Fibroblast of skin of back (primary cell): ENCODE measurements at regions not wholly inside any gene's neighbourhood (a gene's known extent, or its start where the extent isn't known, plus 50 kb on each side); places are given as distances from the start of the nearest gene placed in this dataset.
"Not testable (repeated sequence)": the region's sequence is repeated elsewhere in the genome, so short reads cannot be mapped to it uniquely, and the experiment has no call there.

Experiments used
- DNase-seq: peaks from one replicate; pipeline ENCODE4 v3.0.0-alpha.2; 2013

GRCh38 chr3:134704133-134704532, 53.3 kb upstream of the KY start:
- no peak for DNase-seq

- no peak for DNase-seq
These were observed 53.7 kb upstream of the KY start for GRCh38 chr3:134704556-134704955.

- DNase-seq, result peak; percentile 94
These were observed 57.2 kb upstream of the KY start for GRCh38 chr3:134707908-134708597.

GRCh38 chr3:134708671-134709070, 57.8 kb upstream of the KY start:
- peak; percentile 87 for DNase-seq

- no peak for DNase-seq
These were observed 58.3 kb upstream of the KY start for GRCh38 chr3:134709076-134709475.

- DNase-seq, result peak; percentile 66
These were observed 58.9 kb upstream of the KY start for GRCh38 chr3:134709561-134710312.

- no peak for DNase-seq
These were observed 59.5 kb upstream of the KY start for GRCh38 chr3:134710313-134710680.

GRCh38 chr3:134711284-134711683, 60.5 kb upstream of the KY start:
- DNase-seq, result peak; percentile 68

GRCh38 chr3:134713671-134714070, 62.8 kb upstream of the KY start:
- DNase-seq, result no peak

- peak; percentile 23 for DNase-seq
These were observed 67.9 kb upstream of the KY start for GRCh38 chr3:134718726-134719125.

- no peak for DNase-seq
These were observed 70.4 kb upstream of the KY start for GRCh38 chr3:134721214-134721613.

- no peak for DNase-seq
These were observed 72.1 kb upstream of the EPHB1 start for GRCh38 chr3:134722969-134723368.

GRCh38 chr3:134729649-134730048, 65.4 kb upstream of the EPHB1 start:
- no peak for DNase-seq

- DNase-seq, result no peak
These were observed 57.5 kb upstream of the EPHB1 start for GRCh38 chr3:134737516-134737915.

GRCh38 chr3:134740077-134740476, 55.0 kb upstream of the EPHB1 start:
- not testable (repeated sequence) for DNase-seq

- no peak for DNase-seq
These were observed 52.9 kb upstream of the EPHB1 start for GRCh38 chr3:134742202-134742601.

- no peak for DNase-seq
These were observed 52.1 kb upstream of the EPHB1 start for GRCh38 chr3:134743006-134743405.
